ENCODE measurements at regions not wholly inside any gene's neighbourhood (a gene's known extent, or its start where the extent isn't known, plus 50 kb on each side); places are given as distances from the start of the nearest gene placed in this dataset.

- TF ChIP-seq CTCF (conservative IDR thresholded peaks at IDR 0.05; ENCODE audit: low read depth, low read length), result no peak
- TF ChIP-seq RAD21 (IDR thresholded peaks at IDR 0.05; ENCODE audit: low read length), result no peak
- no peak for TF ChIP-seq POLR2A (IDR thresholded peaks at IDR 0.05; ENCODE audit: low read depth, low read length)
- TF ChIP-seq NFE2L2 (IDR thresholded peaks at IDR 0.05; ENCODE audit: low read depth, low read length), result no peak
Measured at GRCh38 chr14:24694680-24695079, 60.7 kb upstream of the GZMB start.

All from IMR-90 (cell line).